ENCODE measurements at regions not wholly inside any gene's neighbourhood (a gene's known extent, or its start where the extent isn't known, plus 50 kb on each side); places are given as distances from the start of the nearest gene placed in this dataset.

- no peaks in the 10 kb centered on the region for H3K27me3 ChIP-seq (ENCODE audit: control insufficient read depth, insufficient read depth, low read length)
- peaks cover 26% of the 10 kb centered on the region for H3K4me1 ChIP-seq (ENCODE audit: control insufficient read depth, insufficient read depth, low read length)
- H3K9me3 ChIP-seq (ENCODE audit: control insufficient read depth, insufficient read depth, low read length) = no peaks in the 10 kb centered on the region
- no peak overlapping the region for H3K9ac ChIP-seq (ENCODE audit: low read depth, low read length)
- H3K4me3 ChIP-seq (ENCODE audit: low read depth, low read length) = no peak overlapping the region
- no peaks in the 10 kb centered on the region for H3K36me3 ChIP-seq (ENCODE audit: control insufficient read depth, insufficient read depth, low read length)
Observed at GRCh38 chr1:209249785-209250440, 333.6 kb upstream of the CAMK1G start.

DNA sequence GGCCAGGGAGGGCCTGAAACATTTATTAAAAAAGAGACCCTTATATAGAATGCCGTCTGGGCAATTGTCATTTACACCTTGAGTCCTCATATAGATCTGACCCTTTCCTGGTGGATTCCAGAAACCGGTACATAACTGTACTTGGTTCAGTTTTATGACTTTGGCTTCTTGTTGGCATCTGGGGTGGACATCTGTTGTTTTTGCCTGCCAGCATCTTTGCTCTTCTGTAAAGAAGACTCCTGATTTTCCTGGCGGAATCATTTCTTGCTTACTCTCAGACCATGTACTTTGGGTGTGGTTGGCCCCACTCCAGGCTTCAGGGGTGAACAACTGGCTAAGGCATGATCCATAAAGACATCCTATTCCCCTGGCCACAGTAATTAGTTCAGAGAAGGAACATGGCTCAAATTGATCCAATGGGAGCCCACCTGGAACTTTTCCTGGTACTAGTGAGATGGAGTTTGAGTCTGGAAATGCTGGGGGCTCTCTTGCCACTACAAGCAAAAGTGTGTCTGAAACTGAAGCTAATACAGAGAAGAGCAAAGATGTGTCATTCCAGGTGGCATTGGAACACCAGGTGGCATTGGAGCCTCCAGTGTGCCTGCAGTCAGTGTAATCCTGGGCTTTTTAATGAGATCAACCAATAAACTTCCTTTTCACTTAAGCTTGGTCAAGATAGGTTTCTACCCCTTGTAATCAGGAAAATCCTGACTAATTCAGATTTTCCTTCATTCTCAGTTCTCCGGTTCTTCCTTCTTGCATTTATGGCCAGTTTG lies 332.5 kb upstream of the CAMK1G start:
- no peak overlapping the region for H3K4me3 ChIP-seq (ENCODE audit: low read depth, low read length)
- H3K27me3 ChIP-seq (ENCODE audit: control insufficient read depth, insufficient read depth, low read length) = no peaks in the 10 kb centered on the region

GRCh38 chr1:209256766-209257350 lies 326.7 kb upstream of the CAMK1G start:
- no peak overlapping the region for H3K4me3 ChIP-seq (ENCODE audit: low read depth, low read length)
- H3K9ac ChIP-seq (ENCODE audit: low read depth, low read length) = no peak overlapping the region
- peaks cover 5% of the 10 kb centered on the region for H3K9me3 ChIP-seq (ENCODE audit: control insufficient read depth, insufficient read depth, low read length)
- no peaks in the 10 kb centered on the region for H3K4me1 ChIP-seq (ENCODE audit: control insufficient read depth, insufficient read depth, low read length)
- H3K27me3 ChIP-seq (ENCODE audit: control insufficient read depth, insufficient read depth, low read length) = no peaks in the 10 kb centered on the region
- no peaks in the 10 kb centered on the region for H3K36me3 ChIP-seq (ENCODE audit: control insufficient read depth, insufficient read depth, low read length)

More for the DNA sequence above, 332.5 kb upstream of the CAMK1G start:
- Histone ChIP-seq H3K9ac (ENCODE audit: low read depth, low read length) (no peak overlapping the region), H3K4me1 (ENCODE audit: control insufficient read depth, insufficient read depth, low read length) (peaks cover 26% of the 10 kb centered on the region), H3K9me3 (ENCODE audit: control insufficient read depth, insufficient read depth, low read length) (no peaks in the 10 kb centered on the region), H3K36me3 (ENCODE audit: control insufficient read depth, insufficient read depth, low read length) (no peaks in the 10 kb centered on the region)

- H3K36me3 ChIP-seq (ENCODE audit: control insufficient read depth, insufficient read depth, low read length) = no peaks in the 10 kb centered on the region
- H3K27me3 ChIP-seq (ENCODE audit: control insufficient read depth, insufficient read depth, low read length) = no peaks in the 10 kb centered on the region
- H3K4me1 ChIP-seq (ENCODE audit: control insufficient read depth, insufficient read depth, low read length) = no peaks in the 10 kb centered on the region
- peaks cover 5% of the 10 kb centered on the region for H3K9me3 ChIP-seq (ENCODE audit: control insufficient read depth, insufficient read depth, low read length)
- no peak overlapping the region for H3K9ac ChIP-seq (ENCODE audit: low read depth, low read length)
- no peak overlapping the region for H3K4me3 ChIP-seq (ENCODE audit: low read depth, low read length)
Observed at GRCh38 chr1:209257454-209257853, 326.1 kb upstream of the CAMK1G start.

- Histone ChIP-seq H3K9ac (ENCODE audit: low read depth, low read length) (no peak overlapping the region), H3K4me3 (ENCODE audit: low read depth, low read length) (no peak overlapping the region), H3K36me3 (ENCODE audit: control insufficient read depth, insufficient read depth, low read length) (no peaks in the 10 kb centered on the region), H3K9me3 (ENCODE audit: control insufficient read depth, insufficient read depth, low read length) (peaks cover 5% of the 10 kb centered on the region), H3K4me1 (ENCODE audit: control insufficient read depth, insufficient read depth, low read length) (no peaks in the 10 kb centered on the region), H3K27me3 (ENCODE audit: control insufficient read depth, insufficient read depth, low read length) (no peaks in the 10 kb centered on the region)
Observed at GRCh38 chr1:209260136-209260535, 323.4 kb upstream of the CAMK1G start.

DNA sequence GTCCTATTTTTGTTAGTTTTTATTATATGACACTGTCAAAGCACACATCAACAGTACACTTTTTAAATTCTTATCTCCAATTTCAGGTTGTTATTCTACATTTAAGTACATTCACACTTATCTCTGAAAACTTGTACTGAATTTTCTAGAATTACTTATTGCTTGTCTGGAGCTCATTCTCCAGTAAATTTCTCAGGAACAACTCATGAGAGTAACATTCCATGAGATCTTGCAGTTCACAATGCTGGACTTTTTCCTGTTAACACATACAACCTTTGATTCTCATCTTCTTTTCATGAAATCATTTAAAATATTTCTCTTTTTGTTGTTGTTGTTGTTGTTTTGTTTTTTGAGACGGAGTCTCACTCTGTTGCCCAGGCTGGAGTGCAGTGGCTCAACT lies 320.9 kb upstream of the CAMK1G start:
- no peaks in the 10 kb centered on the region for H3K27me3 ChIP-seq (ENCODE audit: control insufficient read depth, insufficient read depth, low read length)
- H3K4me1 ChIP-seq (ENCODE audit: control insufficient read depth, insufficient read depth, low read length) = no peaks in the 10 kb centered on the region
- no peak overlapping the region for H3K9ac ChIP-seq (ENCODE audit: low read depth, low read length)
- no peak overlapping the region for H3K4me3 ChIP-seq (ENCODE audit: low read depth, low read length)
- H3K9me3 ChIP-seq (ENCODE audit: control insufficient read depth, insufficient read depth, low read length) = peaks cover 5% of the 10 kb centered on the region
- no peaks in the 10 kb centered on the region for H3K36me3 ChIP-seq (ENCODE audit: control insufficient read depth, insufficient read depth, low read length)

GRCh38 chr1:209265301-209265700 lies 318.2 kb upstream of the CAMK1G start:
- Histone ChIP-seq H3K9ac (ENCODE audit: low read depth, low read length) (no peak overlapping the region), H3K36me3 (ENCODE audit: control insufficient read depth, insufficient read depth, low read length) (no peaks in the 10 kb centered on the region), H3K9me3 (ENCODE audit: control insufficient read depth, insufficient read depth, low read length) (no peaks in the 10 kb centered on the region), H3K27me3 (ENCODE audit: control insufficient read depth, insufficient read depth, low read length) (no peaks in the 10 kb centered on the region), H3K4me3 (ENCODE audit: low read depth, low read length) (no peak overlapping the region), H3K4me1 (ENCODE audit: control insufficient read depth, insufficient read depth, low read length) (no peaks in the 10 kb centered on the region)

DNA sequence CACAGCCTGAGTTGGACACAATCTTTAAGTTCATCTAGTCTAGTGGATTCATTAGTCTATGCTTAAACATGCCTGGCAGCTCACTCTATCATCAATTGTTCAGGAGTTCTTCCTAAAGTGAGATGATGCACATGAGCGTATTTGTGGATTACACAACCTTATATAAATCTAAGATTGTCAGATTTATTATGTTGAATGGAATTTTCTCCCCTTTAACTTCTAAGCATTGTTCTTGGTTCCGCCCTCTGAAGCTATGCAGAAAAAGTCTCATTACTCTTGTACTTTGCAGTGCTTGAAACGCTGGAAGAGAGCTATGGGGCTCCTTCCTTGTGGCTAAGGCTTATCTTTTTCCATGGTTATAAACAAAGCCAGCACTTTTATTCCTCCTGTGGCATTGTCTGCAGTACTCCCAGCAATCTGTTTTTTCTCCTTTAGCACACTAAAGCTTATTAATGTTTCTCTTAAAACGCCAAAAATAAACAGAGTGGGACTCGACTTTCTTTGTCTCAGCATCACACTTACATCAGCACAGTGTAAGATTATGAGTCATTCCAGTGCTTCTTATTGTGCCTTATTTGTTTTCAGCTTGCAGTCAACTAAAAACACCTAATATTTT lies 316.8 kb upstream of the CAMK1G start:
- Histone ChIP-seq H3K4me3 (ENCODE audit: low read depth, low read length) (no peak overlapping the region), H3K27me3 (ENCODE audit: control insufficient read depth, insufficient read depth, low read length) (no peaks in the 10 kb centered on the region), H3K36me3 (ENCODE audit: control insufficient read depth, insufficient read depth, low read length) (no peaks in the 10 kb centered on the region), H3K4me1 (ENCODE audit: control insufficient read depth, insufficient read depth, low read length) (no peaks in the 10 kb centered on the region), H3K9me3 (ENCODE audit: control insufficient read depth, insufficient read depth, low read length) (no peaks in the 10 kb centered on the region), H3K9ac (ENCODE audit: low read depth, low read length) (no peak overlapping the region)

- Histone ChIP-seq H3K27me3 (ENCODE audit: control insufficient read depth, insufficient read depth, low read length) (no peaks in the 10 kb centered on the region), H3K4me3 (ENCODE audit: low read depth, low read length) (no peak overlapping the region), H3K36me3 (ENCODE audit: control insufficient read depth, insufficient read depth, low read length) (no peaks in the 10 kb centered on the region), H3K9me3 (ENCODE audit: control insufficient read depth, insufficient read depth, low read length) (no peaks in the 10 kb centered on the region), H3K4me1 (ENCODE audit: control insufficient read depth, insufficient read depth, low read length) (no peaks in the 10 kb centered on the region), H3K9ac (ENCODE audit: low read depth, low read length) (no peak overlapping the region)
Observed at GRCh38 chr1:209267968-209268367, 315.5 kb upstream of the CAMK1G start.

DNA sequence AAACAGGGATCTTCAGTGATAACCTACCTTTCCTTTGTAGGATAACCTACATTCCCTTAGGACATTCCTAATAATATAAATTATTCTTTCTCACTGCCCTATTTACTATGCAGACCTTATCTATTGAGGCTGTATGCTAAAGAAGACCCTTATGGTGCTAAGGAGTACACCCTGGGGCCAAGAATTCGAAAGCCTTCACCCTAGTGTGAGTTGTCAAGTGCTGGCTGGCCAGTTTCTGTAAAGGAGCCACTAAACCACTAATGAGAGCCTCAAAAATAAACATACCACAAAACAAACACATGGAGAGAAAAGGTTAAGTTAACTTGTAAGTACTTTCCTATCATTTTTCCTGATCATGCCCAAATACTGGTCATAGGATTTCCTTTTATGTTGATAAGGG lies 315.0 kb upstream of the CAMK1G start:
- H3K36me3 ChIP-seq (ENCODE audit: control insufficient read depth, insufficient read depth, low read length) = no peaks in the 10 kb centered on the region
- no peak overlapping the region for H3K4me3 ChIP-seq (ENCODE audit: low read depth, low read length)
- H3K9me3 ChIP-seq (ENCODE audit: control insufficient read depth, insufficient read depth, low read length) = no peaks in the 10 kb centered on the region
- H3K9ac ChIP-seq (ENCODE audit: low read depth, low read length) = no peak overlapping the region
- H3K4me1 ChIP-seq (ENCODE audit: control insufficient read depth, insufficient read depth, low read length) = no peaks in the 10 kb centered on the region
- H3K27me3 ChIP-seq (ENCODE audit: control insufficient read depth, insufficient read depth, low read length) = no peaks in the 10 kb centered on the region

- H3K9me3 ChIP-seq (ENCODE audit: control insufficient read depth, insufficient read depth, low read length) = no peaks in the 10 kb centered on the region
- no peak overlapping the region for H3K4me3 ChIP-seq (ENCODE audit: low read depth, low read length)
- no peaks in the 10 kb centered on the region for H3K27me3 ChIP-seq (ENCODE audit: control insufficient read depth, insufficient read depth, low read length)
- no peak overlapping the region for H3K9ac ChIP-seq (ENCODE audit: low read depth, low read length)
- H3K36me3 ChIP-seq (ENCODE audit: control insufficient read depth, insufficient read depth, low read length) = no peaks in the 10 kb centered on the region
- H3K4me1 ChIP-seq (ENCODE audit: control insufficient read depth, insufficient read depth, low read length) = no peaks in the 10 kb centered on the region
Observed at GRCh38 chr1:209276321-209276720, 307.2 kb upstream of the CAMK1G start.
